ENCODE measurements at regions not wholly inside any gene's neighbourhood (a gene's known extent, or its start where the extent isn't known, plus 50 kb on each side); places are given as distances from the start of the nearest gene placed in this dataset.

- TF ChIP-seq CTCF (IDR thresholded peaks at IDR 0.05): no peak
- H3K4me3 ChIP-seq: no peak overlapping the region
- H3K9me3 ChIP-seq: no peaks in the 10 kb centered on the region
- no peaks in the 10 kb centered on the region for H3K27me3 ChIP-seq (replicated peaks; ENCODE audit: insufficient read depth)
- DNase-seq (ENCODE audit: low spot score) (no peak), ATAC-seq (ENCODE audit: insufficient number of reproducible peaks, low FRiP score, low read depth) (no peak)
- H3K36me3 ChIP-seq: no peaks in the 10 kb centered on the region
- no peak overlapping the region for H3K27ac ChIP-seq
- H3K4me1 ChIP-seq (ENCODE audit: control insufficient read depth in 1 of 2, low read depth in 2 of 2): no peaks in the 10 kb centered on the region
Observed at GRCh38 chr5:123950701-123951581, 439.0 kb downstream of the CSNK1G3 start.

- Histone ChIP-seq H3K4me1 (ENCODE audit: control insufficient read depth in 1 of 2, low read depth in 2 of 2) (no peaks in the 10 kb centered on the region), H3K27me3 (replicated peaks; ENCODE audit: insufficient read depth) (no peaks in the 10 kb centered on the region), H3K9me3 (no peaks in the 10 kb centered on the region), H3K36me3 (no peaks in the 10 kb centered on the region), H3K27ac (no peak overlapping the region), H3K4me3 (no peak overlapping the region)
- DNase-seq (ENCODE audit: low spot score) (no peak), ATAC-seq (ENCODE audit: insufficient number of reproducible peaks, low FRiP score, low read depth) (no peak)
- TF ChIP-seq CTCF (IDR thresholded peaks at IDR 0.05): no peak
Observed at GRCh38 chr5:123949807-123950340, 437.9 kb downstream of the CSNK1G3 start.

- DNase-seq (ENCODE audit: low spot score) (no peak), ATAC-seq (ENCODE audit: insufficient number of reproducible peaks, low FRiP score, low read depth) (no peak)
- Histone ChIP-seq H3K27me3 (replicated peaks; ENCODE audit: insufficient read depth) (no peaks in the 10 kb centered on the region), H3K4me1 (ENCODE audit: control insufficient read depth in 1 of 2, low read depth in 2 of 2) (no peaks in the 10 kb centered on the region), H3K9me3 (no peaks in the 10 kb centered on the region), H3K27ac (no peak overlapping the region), H3K36me3 (no peaks in the 10 kb centered on the region), H3K4me3 (no peak overlapping the region)
- no peak for TF ChIP-seq CTCF (IDR thresholded peaks at IDR 0.05)
Observed at GRCh38 chr5:123949043-123949804, 437.2 kb downstream of the CSNK1G3 start.

- Histone ChIP-seq H3K27ac (no peak overlapping the region), H3K9me3 (no peaks in the 10 kb centered on the region), H3K27me3 (replicated peaks; ENCODE audit: insufficient read depth) (no peaks in the 10 kb centered on the region), H3K4me3 (no peak overlapping the region), H3K36me3 (no peaks in the 10 kb centered on the region), H3K4me1 (ENCODE audit: control insufficient read depth in 1 of 2, low read depth in 2 of 2) (no peaks in the 10 kb centered on the region)
- TF ChIP-seq CTCF (IDR thresholded peaks at IDR 0.05): no peak
- ATAC-seq (ENCODE audit: insufficient number of reproducible peaks, low FRiP score, low read depth) (no peak), DNase-seq (ENCODE audit: low spot score) (no peak)
Observed at GRCh38 chr5:123947797-123948196, 435.8 kb downstream of the CSNK1G3 start.

GRCh38 chr5:123945548-123945947, 433.6 kb downstream of the CSNK1G3 start:
- TF ChIP-seq CTCF (IDR thresholded peaks at IDR 0.05): no peak
- Histone ChIP-seq H3K27ac (no peak overlapping the region), H3K27me3 (replicated peaks; ENCODE audit: insufficient read depth) (no peaks in the 10 kb centered on the region), H3K4me3 (no peak overlapping the region), H3K36me3 (no peaks in the 10 kb centered on the region), H3K4me1 (ENCODE audit: control insufficient read depth in 1 of 2, low read depth in 2 of 2) (no peaks in the 10 kb centered on the region), H3K9me3 (no peaks in the 10 kb centered on the region)
- no peak for DNase-seq (ENCODE audit: low spot score)
- ATAC-seq (ENCODE audit: insufficient number of reproducible peaks, low FRiP score, low read depth): no peak

All from thoracic aorta (tissue), 2 donors.